HG03469 (cell line): ENCODE measurements at regions not wholly inside any gene's neighbourhood (a gene's known extent, or its start where the extent isn't known, plus 50 kb on each side); places are given as distances from the start of the nearest gene placed in this dataset.

Source experiments
- ATAC-seq: cut with Tn5 transposase; IDR thresholded peaks from one replicate; pipeline ENCODE4 v1.9.1; 2021; ENCODE audit warnings: mild to moderate bottlenecking, moderate library complexity, moderate number of reproducible peaks; ENCODE audit not compliant: unreplicated experiment

DNA sequence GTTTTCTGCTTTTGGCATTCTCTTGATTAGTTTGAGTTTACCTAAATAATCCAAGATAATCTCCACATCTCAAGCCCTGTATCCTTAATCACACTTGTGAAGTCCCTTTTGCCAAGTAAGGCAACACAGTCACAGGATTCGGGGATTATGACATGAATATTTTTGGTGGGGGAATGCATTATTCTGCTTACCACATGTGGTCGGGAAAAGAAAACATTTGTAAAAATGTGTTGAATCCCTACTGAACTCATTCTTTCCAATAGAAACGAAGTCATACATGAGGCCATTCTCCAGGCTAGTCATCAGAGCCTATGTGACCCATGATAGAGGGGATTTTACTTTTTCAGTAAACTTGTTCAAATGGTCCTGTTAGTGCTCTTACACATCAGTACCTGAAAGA lies 58.5 kb upstream of the PRICKLE1 start:
- no peak for ATAC-seq

DNA sequence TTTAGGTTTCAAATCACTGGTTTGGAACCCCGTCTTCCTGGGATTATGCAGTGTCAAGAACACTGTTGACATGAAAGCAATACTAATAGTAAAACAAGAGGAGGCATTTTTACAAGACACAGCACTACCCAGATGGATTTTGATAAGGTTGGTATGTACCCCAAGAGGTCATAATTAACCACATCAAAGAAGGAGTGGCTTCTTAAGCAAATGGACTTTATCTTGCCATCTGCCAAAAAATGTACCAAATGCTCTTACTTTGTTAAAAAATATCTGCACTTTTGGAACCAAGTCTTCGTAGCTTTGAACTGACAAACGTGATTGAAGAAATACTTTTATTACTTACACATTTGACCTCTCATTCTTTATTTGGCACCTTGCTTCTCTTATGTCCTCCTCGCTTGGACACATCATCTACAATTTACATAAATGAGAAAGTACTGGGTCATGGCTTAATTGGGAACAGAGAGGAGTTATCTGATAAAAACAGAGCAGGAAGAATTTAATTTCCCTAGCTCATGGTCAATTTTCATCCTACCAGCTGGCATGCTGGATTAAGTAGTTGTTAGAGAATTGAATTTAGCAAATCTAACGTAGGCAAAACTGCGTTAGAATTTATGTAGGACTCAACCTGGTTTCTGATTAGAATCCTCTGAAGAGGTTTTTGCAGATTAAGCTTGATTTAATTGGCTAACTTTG lies 54.5 kb upstream of the PRICKLE1 start:
- ATAC-seq: no peak

DNA sequence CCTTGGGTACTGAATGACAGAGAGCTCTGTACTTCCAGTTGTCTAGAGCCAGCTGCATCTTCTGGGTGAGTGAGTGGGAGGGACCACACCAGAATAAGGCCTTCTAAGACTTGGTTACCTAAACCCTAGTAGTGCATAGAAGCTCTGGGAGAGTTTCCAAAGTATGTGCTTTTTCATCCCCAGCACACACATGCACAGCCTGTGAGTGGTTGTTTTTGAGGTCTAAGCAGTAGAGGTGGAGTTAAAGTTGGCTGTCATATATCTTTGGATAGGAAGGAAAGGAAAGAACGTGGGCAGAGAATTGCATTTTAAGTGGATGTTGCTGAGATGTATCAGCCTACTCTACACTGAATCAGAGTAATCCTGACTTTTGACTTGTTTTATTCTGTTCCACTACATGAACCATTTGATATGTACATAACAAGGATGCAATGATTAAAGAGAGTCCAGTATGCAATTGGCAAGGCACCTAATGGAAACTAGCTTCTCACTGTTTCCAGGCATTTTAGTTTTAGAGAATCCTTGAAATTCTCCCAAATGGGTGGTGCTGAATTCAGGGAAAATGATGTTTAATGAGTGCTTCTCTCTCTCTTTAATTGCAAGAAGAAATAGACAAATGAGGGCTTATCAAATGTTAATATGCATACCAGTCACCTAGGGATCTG lies 51.8 kb upstream of the PRICKLE1 start:
- no peak for ATAC-seq

DNA sequence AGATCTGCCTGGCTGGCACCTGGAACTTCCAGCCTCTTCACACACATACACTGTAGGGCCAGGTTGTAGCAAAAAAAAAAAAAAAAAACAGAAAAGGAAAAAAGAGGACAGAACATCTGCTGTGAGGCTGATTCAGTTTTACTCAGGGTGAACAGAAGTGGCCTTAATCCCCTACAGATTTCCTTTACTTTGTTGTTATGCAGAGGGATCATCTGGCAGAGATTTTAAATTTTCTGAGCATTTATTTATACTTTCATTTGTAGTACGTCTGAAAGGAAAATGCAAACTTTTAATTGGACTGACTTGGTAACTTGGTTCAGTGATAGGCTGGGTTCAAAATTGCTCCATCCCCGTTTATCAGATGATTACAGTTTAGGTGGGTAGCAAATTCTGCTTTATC lies 50.8 kb upstream of the PRICKLE1 start:
- ATAC-seq: no peak

DNA sequence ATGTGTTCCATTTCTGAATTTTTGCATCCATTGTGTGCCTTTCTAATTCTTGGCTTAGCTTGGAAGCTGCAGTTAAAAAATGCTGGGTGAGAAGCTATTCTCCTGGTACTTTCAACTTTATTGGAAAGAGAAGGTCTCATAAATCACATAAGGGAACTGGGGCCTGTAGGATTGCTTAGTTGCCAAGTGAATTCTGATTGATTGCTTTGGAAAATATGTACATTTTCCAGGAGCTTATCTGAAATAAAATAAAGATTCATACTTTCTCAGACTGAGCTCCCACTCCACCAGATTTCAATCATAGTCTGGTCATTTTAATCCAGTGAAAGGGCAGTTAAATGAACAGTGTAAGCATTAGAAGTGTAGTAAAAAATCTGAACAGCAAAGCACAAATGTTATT lies 50.0 kb upstream of the PRICKLE1 start:
- ATAC-seq: no peak
